K562 (cell line): ENCODE measurements at regions not wholly inside any gene's neighbourhood (a gene's known extent, or its start where the extent isn't known, plus 50 kb on each side); places are given as distances from the start of the nearest gene placed in this dataset.

Source experiments
- CBX2 ChIP-seq: fragments of 200-600 bp; sonication (generic); IDR thresholded peaks from one replicate; pipeline ENCODE4 v1.6.1; 2012; ENCODE audit warnings: mild to moderate bottlenecking, low read length, inconsistent platforms; ENCODE audit not compliant: insufficient read depth, poor library complexity, severe bottlenecking
- EHMT2 ChIP-seq: fragments of 450-650 bp; IDR thresholded peaks from 2 replicates; pipeline ENCODE4 v1.6.1; 2018; ENCODE audit warnings: antibody characterized with exemption
- NFYB ChIP-seq: IDR thresholded peaks from 2 replicates; pipeline ENCODE4 v1.6.1; 2011; ENCODE audit warnings: mild to moderate bottlenecking, moderate library complexity; ENCODE audit not compliant: insufficient read length; ENCODE audit errors: extremely low read depth
- TF ChIP-seq, protein P1 (sequence below): sonication (generic); formaldehyde crosslinking; IDR thresholded peaks from 2 replicates; pipeline ENCODE4 v1.8.1; 2022; ENCODE audit warnings: missing genetic modification reagents

DNA sequence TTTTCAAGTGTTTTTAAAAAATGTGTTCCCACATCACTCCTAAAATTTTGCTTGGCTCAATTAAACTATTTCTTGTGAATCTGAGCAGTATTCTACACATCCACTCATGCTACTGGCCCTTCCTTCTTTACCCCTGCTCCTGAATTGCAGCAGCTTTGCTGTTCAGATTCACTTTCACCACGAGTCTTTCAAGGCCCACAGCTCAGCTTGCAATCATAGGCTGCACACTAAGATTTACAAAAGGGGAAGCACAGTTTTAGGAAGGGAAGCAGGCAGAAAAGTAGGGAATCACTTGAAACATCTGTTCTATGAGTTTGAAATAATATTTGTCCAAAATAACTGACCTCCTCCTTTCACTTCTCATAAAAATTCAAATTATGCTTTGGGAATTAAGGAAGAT, 70.9 kb upstream of the EDEM3 start:
- TF ChIP-seq NFYB (no peak), EHMT2 (no peak), CBX2 (no peak)
- TF ChIP-seq, protein P1, sequence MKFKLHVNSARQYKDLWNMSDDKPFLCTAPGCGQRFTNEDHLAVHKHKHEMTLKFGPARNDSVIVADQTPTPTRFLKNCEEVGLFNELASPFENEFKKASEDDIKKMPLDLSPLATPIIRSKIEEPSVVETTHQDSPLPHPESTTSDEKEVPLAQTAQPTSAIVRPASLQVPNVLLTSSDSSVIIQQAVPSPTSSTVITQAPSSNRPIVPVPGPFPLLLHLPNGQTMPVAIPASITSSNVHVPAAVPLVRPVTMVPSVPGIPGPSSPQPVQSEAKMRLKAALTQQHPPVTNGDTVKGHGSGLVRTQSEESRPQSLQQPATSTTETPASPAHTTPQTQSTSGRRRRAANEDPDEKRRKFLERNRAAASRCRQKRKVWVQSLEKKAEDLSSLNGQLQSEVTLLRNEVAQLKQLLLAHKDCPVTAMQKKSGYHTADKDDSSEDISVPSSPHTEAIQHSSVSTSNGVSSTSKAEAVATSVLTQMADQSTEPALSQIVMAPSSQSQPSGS, result no peak
